Right lobe of liver (tissue), 4 donors: ENCODE measurements at regions not wholly inside any gene's neighbourhood (a gene's known extent, or its start where the extent isn't known, plus 50 kb on each side); places are given as distances from the start of the nearest gene placed in this dataset.

ENCODE experiments used
- CTCF ChIP-seq, 4 donors: fragments of 200-600 bp in 3 of 4; fragments of 450-650 bp in 1 of 4; IDR thresholded peaks; one replicate each; pipeline versions ENCODE4 v1.5.1 to v1.8.0; 2016 to 2022; ENCODE audit warnings: antibody characterized with exemption in 4 of 4, mild to moderate bottlenecking in 2 of 4
- POLR2A ChIP-seq: fragments of 450-650 bp; IDR thresholded peaks from one replicate; pipeline ENCODE4 v1.6.1; 2017; ENCODE audit warnings: antibody characterized with exemption, mild to moderate bottlenecking
- donor health status: DM: no; HTN: no; CAD: no.
- donor health status: DM: no; HTN: no; CAD: no.
- donor health status: DM: no; HTN: yes; CAD: no.

DNA sequence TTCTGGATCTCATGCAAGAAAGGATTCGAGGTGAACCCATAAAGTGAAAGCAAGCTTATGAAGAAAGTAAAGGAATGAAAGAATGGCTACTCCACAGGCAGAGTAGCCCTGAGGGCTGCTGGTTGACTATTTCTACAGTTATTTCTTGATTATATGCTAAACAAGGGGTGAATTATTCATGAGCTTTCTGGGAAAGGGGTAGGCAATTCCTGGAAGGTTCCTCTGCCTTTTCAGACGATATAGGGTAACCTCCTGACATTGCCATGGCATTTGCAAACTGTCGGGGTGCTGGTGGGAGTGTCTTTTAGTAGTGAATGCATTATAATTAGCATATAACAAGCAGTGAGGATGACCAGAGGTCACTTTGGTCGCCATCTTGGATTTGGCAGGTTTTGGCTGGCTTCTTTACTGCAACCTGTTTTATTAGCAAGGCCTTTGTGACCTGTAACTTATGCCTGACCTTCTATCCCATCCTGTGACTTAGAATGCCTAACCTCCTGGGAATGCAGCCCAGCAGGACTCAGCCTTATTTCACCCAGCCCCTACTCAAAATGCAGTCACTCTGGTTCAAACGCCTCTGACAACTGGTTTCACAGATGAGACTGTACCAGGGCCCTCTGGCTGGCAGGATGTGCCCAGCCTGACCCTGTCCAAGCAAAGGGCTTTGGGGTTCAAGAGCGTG is 157.7 kb upstream of the SFSWAP start:
- TF ChIP-seq CTCF (IDR thresholded peaks at IDR 0.05) (no peak), POLR2A (no peak)
